MM.1S (cell line): ENCODE measurements at regions not wholly inside any gene's neighbourhood (a gene's known extent, or its start where the extent isn't known, plus 50 kb on each side); places are given as distances from the start of the nearest gene placed in this dataset.
"Not testable (repeated sequence)": the region's sequence is repeated elsewhere in the genome, so short reads cannot be mapped to it uniquely, and the experiment has no call there.

Experiments
- DNase-seq: peaks from one replicate; pipeline ENCODE4 v3.0.0-alpha.2; 2015
- H2AFZ ChIP-seq: fragments of 300-600 bp; sonication (generic); 2 replicates; pipeline ENCODE4 v1.6.0; 2016; ENCODE audit warnings: antibody characterized with exemption, low read length
- H3F3A ChIP-seq: fragments of 300-600 bp; sonication (generic); 2 replicates; pipeline ENCODE4 v1.6.1; 2016; ENCODE audit warnings: mild to moderate bottlenecking, antibody characterized with exemption, low read length, moderate library complexity, mixed read lengths; ENCODE audit not compliant: insufficient read depth
- H3K27ac ChIP-seq: fragments of 300-600 bp; sonication (generic); 2 replicates; pipeline ENCODE4 v1.5.1; 2016; ENCODE audit warnings: mild to moderate bottlenecking, low read length
- H3K27me3 ChIP-seq: fragments of 300-600 bp; sonication (generic); replicated peaks from 2 replicates; pipeline ENCODE4 v1.6.0; 2016; ENCODE audit warnings: low read length; ENCODE audit not compliant: insufficient read depth
- H3K36me3 ChIP-seq: fragments of 300-600 bp; sonication (generic); replicated peaks from 2 replicates; pipeline ENCODE4 v1.6.1; 2016; ENCODE audit warnings: mild to moderate bottlenecking, low read length, mixed read lengths; ENCODE audit not compliant: insufficient read depth
- H3K4me1 ChIP-seq: fragments of 300-600 bp; sonication (generic); 2 replicates; pipeline ENCODE4 v1.6.1; 2016; ENCODE audit warnings: low read length, mixed read lengths
- H3K4me2 ChIP-seq: fragments of 300-600 bp; sonication (generic); 2 replicates; pipeline ENCODE4 v1.6.0; 2016; ENCODE audit warnings: low read depth, low read length
- H3K4me3 ChIP-seq: fragments of 300-600 bp; sonication (generic); 2 replicates; pipeline ENCODE4 v1.5.1; 2016; ENCODE audit warnings: low read length, mixed read lengths
- H3K79me2 ChIP-seq: fragments of 300-600 bp; sonication (generic); 2 replicates; pipeline ENCODE4 v1.6.1; 2016; ENCODE audit warnings: mixed run types, low read length, mixed read lengths
- H3K9ac ChIP-seq: fragments of 300-600 bp; sonication (generic); 2 replicates; pipeline ENCODE4 v1.6.1; 2016; ENCODE audit warnings: low read length, mixed read lengths
- H3K9me2 ChIP-seq: fragments of 300-600 bp; sonication (generic); replicated peaks from 2 replicates; pipeline ENCODE4 v1.6.1; 2016; ENCODE audit warnings: mild to moderate bottlenecking, low read length, mixed read lengths; ENCODE audit not compliant: insufficient read depth
- H3K9me3 ChIP-seq: fragments of 300-600 bp; sonication (generic); replicated peaks from 2 replicates; pipeline ENCODE4 v1.6.1; 2016; ENCODE audit warnings: mild to moderate bottlenecking, low read length, mixed read lengths; ENCODE audit not compliant: insufficient read depth
- H4K20me1 ChIP-seq: fragments of 300-600 bp; sonication (generic); 2 replicates; pipeline ENCODE4 v1.6.1; 2016; ENCODE audit warnings: mild to moderate bottlenecking, low read length, moderate library complexity, mixed read lengths; ENCODE audit not compliant: insufficient read depth
- EZH2 ChIP-seq: fragments of 300-600 bp; sonication (generic); optimal IDR thresholded peaks from 2 replicates; pipeline ENCODE3; 2017; ENCODE audit warnings: low read depth, mild to moderate bottlenecking, antibody characterized with exemption, low read length, mixed read lengths
- EZH2phosphoT487 ChIP-seq: fragments of 300-600 bp; sonication (generic); IDR thresholded peaks from 2 replicates; pipeline ENCODE4 v1.6.1; 2018; ENCODE audit warnings: antibody characterized with exemption, low read length
- TF ChIP-seq, protein P1 (sequence below): fragments of 300-600 bp; sonication (generic); IDR thresholded peaks from 2 replicates; pipeline ENCODE4 v1.5.1; 2016; ENCODE audit warnings: antibody characterized with exemption, low read length, mixed read lengths

DNA sequence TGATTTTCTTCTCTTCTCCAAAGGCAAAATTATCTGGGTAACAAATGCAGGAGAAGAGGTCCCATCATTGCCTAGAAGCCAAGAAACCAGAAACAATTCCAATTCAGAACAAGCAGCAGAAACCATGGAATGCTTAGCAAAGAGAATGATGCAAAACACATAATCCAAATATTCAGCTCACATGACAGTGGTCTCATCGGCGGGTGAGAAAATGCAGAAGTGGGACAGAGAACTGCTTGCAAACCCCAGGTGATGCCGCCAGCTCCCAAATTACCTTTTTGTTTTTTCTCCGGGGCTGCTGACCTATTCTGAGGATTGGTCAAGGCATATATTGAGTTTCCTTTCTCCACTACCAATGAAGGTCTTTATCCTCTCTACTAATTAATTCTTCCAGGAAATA lies 99.7 kb downstream of the ZNF22 start:
- H3K36me3 ChIP-seq: no peaks in the 10 kb centered on the region
- no peaks in the 10 kb centered on the region for H3K9me2 ChIP-seq
- H3K4me1 ChIP-seq: no peaks in the 10 kb centered on the region
- H3K9ac ChIP-seq: no peak overlapping the region
- H3K27me3 ChIP-seq: no peaks in the 10 kb centered on the region
- H3K9me3 ChIP-seq: no peaks in the 10 kb centered on the region
- H4K20me1 ChIP-seq: no peaks in the 10 kb centered on the region
- H3K79me2 ChIP-seq: no peaks in the 10 kb centered on the region
- DNase-seq: no peak
- no peak overlapping the region for H3K4me2 ChIP-seq
- H2AFZ ChIP-seq: no peak overlapping the region
- no peak overlapping the region for H3K4me3 ChIP-seq
- no peak for TF ChIP-seq EZH2
- TF ChIP-seq, protein P1, sequence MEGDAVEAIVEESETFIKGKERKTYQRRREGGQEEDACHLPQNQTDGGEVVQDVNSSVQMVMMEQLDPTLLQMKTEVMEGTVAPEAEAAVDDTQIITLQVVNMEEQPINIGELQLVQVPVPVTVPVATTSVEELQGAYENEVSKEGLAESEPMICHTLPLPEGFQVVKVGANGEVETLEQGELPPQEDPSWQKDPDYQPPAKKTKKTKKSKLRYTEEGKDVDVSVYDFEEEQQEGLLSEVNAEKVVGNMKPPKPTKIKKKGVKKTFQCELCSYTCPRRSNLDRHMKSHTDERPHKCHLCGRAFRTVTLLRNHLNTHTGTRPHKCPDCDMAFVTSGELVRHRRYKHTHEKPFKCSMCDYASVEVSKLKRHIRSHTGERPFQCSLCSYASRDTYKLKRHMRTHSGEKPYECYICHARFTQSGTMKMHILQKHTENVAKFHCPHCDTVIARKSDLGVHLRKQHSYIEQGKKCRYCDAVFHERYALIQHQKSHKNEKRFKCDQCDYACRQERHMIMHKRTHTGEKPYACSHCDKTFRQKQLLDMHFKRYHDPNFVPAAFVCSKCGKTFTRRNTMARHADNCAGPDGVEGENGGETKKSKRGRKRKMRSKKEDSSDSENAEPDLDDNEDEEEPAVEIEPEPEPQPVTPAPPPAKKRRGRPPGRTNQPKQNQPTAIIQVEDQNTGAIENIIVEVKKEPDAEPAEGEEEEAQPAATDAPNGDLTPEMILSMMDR: no peak
- TF ChIP-seq EZH2phosphoT487: no peak
- no peak overlapping the region for H3K27ac ChIP-seq
- no peaks in the 10 kb centered on the region for H3F3A ChIP-seq

DNA sequence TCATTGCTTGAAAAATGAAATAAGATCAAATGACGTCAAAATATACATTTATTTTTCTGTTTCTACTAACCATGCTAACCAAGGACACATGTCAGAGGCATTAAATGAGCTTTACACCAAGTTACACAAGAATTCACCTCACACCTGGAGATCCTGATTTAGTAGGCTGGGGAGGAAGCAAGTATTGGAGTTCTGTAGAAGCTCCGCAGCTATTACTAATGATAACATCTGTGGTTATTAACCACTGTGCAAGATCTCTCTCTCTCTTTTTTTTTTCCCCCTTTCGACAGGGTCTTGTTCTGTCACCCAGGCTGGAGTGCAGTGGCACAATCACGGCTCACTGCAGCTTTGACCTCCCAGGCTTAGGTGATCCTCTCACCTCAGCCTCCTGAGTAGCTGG lies 104.0 kb downstream of the ZNF22 start:
- Histone ChIP-seq H3K9me3 (no peaks in the 10 kb centered on the region), H3K27ac (no peak overlapping the region), H3F3A (no peaks in the 10 kb centered on the region), H3K9me2 (no peaks in the 10 kb centered on the region), H3K9ac (no peak overlapping the region), H2AFZ (no peak overlapping the region), H3K4me3 (no peak overlapping the region), H3K4me1 (no peaks in the 10 kb centered on the region), H3K4me2 (no peak overlapping the region), H3K27me3 (no peaks in the 10 kb centered on the region), H3K79me2 (no peaks in the 10 kb centered on the region), H4K20me1 (no peaks in the 10 kb centered on the region), H3K36me3 (no peaks in the 10 kb centered on the region)
- no peak for DNase-seq
- no peak for TF ChIP-seq EZH2phosphoT487
- TF ChIP-seq EZH2: no peak
- TF ChIP-seq, protein P1: no peak

DNA sequence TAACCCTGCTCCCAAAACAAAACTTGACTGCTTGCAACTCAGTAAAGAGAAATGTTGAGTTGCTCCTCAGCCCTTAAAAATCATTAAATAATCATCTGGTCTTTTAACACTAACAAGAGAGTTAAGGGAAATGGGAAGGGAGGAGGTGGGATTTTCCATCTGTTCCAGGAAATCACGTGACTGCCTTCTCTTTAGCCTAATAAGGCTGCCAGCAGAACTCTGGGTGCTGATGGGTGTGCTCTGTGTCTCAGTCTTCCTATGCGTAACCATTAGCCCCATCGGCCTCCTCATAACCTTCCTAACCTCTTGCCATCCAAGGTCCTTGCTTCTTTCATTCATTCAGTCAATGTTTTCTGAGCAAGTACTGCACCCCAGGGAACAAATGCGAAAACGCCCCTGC lies 104.6 kb downstream of the ZNF22 start:
- H4K20me1 ChIP-seq, H3K4me2 ChIP-seq, H3K4me3 ChIP-seq, H3K9me2 ChIP-seq, H3F3A ChIP-seq, H3K9ac ChIP-seq, H3K27ac ChIP-seq, H3K27me3 ChIP-seq, H2AFZ ChIP-seq, DNase-seq, H3K9me3 ChIP-seq, H3K79me2 ChIP-seq, H3K4me1 ChIP-seq, H3K36me3 ChIP-seq: not testable (repeated sequence)

DNA sequence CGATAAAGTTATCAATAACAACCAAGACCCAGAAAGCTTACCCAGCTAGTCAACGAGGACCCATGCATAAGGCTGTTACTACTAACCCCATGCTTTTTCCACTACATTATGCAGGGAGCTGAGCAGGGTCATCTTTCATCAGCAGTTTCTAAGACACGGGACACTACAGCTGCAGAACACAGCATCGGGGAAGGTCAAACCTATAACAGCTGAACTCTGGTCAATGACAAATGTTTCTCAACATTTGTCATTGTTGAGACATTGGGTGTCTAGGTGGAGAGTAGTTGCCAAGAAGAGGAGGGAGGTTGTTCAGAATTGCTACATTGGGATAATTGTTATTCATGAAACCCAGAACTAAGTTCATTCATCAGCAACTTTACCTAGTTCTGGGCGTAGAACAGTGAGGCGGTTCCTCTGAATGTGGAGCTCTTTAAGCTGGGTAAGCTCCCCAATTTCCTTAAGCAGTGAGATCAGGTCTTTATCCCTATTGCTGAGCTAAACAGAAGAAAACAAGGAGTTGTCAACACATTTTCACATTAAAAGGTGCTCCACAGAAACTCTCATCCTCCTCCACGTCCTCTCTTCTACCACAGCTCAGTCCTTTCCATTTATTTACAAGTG lies 105.6 kb downstream of the ZNF22 start:
- no peaks in the 10 kb centered on the region for H3K79me2 ChIP-seq
- H3F3A ChIP-seq: no peaks in the 10 kb centered on the region
- no peaks in the 10 kb centered on the region for H3K9me3 ChIP-seq
- no peak overlapping the region for H3K4me3 ChIP-seq
- DNase-seq: no peak
- TF ChIP-seq, protein P1: no peak
- no peak for TF ChIP-seq EZH2phosphoT487
- no peak for TF ChIP-seq EZH2
- H3K4me1 ChIP-seq: no peaks in the 10 kb centered on the region
- H2AFZ ChIP-seq: no peak overlapping the region
- no peaks in the 10 kb centered on the region for H3K27me3 ChIP-seq
- no peak overlapping the region for H3K4me2 ChIP-seq
- no peak overlapping the region for H3K27ac ChIP-seq
- H3K36me3 ChIP-seq: no peaks in the 10 kb centered on the region
- H4K20me1 ChIP-seq: no peaks in the 10 kb centered on the region
- H3K9ac ChIP-seq: no peak overlapping the region
- no peaks in the 10 kb centered on the region for H3K9me2 ChIP-seq
